Right forelimb (tissue), 1 donor: ENCODE measurements at regions not wholly inside any gene's neighbourhood (a gene's known extent, or its start where the extent isn't known, plus 50 kb on each side); places are given as distances from the start of the nearest gene placed in this dataset.

Experiments
- DNase-seq: peaks from one replicate; pipeline ENCODE4 v3.0.0-alpha.2; 2018

DNA sequence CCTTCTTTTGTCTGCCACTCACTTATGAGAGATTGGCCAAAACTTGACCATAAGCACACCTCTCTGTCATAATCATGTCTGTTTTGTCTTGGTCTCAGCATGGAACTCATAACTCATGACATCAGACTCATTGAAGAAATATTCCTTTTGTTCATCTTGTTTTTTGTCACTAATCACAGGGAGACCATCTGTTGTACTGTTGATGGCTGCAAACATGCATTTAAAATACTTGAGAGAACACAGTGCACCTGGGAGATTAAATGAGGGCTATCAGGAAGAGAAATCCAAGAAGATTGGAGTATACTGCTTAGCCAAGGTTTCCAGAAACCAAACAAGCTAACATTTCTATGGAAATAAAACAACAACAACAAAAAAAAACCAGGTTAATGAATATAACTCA lies 689.7 kb downstream of the EPM2A start:
- DNase-seq: no peak

DNA sequence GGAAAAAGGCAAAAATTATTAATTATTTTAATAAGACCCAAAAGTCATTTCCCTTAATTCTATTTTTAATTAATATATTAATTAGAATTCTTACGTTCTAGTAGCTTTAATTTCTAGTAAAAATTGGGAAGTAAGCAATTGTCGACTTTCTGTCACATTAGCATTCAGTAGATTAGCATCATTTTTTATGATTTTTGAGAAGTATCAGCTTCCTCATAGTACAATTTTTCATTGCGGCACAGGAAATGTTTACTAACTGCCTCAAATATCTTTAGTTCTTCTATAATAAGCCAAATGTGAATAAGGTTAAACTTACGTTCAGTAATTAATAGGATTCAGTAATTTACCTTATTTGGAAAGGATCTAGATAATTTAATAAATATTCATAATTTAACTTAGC lies 687.4 kb downstream of the EPM2A start:
- DNase-seq: no peak

DNA sequence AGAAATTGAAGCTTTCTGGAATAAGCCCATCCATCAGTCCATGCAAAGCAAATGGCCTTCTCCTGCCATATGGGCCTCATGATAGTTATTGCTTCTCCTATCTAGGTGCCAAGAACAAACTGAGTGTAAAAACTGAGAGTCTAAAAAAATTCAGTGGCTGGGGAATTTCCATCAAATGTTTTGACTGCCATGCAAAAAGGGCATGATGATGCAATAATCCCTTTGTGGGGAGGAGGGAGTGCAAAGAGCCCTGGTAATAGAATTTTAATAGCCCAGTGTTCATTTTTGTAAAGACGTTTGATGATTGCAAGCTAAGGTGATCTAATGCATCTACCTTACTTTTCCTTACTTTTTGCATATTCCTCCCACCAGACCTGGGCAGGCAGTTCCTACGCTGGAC lies 683.7 kb downstream of the EPM2A start:
- no peak for DNase-seq

DNA sequence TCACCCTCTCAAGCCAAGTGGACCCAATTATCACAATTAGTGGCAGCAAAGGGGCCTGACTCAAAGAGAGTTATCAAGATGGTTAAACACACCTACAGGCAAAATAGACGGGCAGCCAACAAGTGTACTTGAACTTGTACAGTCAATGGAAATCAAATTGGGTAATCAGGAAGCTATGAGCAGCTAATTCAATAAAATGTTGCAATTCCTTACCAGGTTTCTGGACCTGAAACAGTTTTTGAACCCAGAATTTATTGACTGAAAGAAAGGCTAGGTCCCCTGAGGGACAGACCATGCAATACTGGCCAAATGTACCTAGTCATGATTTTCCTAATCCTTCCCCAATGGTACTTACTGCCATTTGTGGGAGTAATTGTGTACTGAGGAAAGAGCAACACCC lies 679.8 kb downstream of the EPM2A start:
- DNase-seq: no peak

DNA sequence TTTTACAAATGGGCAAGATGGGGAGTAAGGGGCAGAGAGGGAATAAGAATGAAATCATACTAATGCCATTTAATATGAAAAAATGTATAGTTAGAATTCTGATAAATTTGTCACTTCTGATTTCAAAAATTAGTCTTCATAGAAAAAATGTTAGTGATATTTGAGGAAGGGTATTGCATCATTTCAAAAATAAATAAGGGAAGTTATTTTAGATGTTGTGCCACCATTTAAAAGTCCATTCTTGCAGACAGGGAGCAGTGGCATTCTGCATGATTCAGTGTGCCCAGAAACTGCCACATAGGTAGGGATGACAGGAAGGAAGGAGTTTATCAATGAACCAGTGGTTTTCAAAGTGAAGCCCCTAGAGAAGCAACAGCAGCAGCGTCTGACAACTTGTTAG lies 674.6 kb downstream of the EPM2A start:
- no peak for DNase-seq

DNA sequence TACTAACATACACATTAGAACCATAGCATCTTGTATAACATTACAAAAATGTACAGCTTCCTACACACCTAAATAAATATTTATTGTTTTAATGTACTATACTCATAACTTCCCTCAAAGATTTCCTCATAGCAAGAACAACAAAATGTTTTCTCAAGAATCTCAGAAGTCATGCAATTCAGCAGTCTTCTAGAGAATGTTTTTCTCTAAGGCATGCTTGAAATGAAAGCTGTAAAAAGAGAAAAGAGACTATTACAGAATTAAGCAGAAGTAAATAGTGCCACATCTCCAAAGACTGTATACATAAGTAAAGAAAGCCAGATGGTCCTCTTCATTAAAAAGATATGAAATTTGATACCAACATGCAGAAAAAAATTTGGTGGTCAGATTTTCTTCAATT lies 672.2 kb downstream of the EPM2A start:
- DNase-seq: no peak

DNA sequence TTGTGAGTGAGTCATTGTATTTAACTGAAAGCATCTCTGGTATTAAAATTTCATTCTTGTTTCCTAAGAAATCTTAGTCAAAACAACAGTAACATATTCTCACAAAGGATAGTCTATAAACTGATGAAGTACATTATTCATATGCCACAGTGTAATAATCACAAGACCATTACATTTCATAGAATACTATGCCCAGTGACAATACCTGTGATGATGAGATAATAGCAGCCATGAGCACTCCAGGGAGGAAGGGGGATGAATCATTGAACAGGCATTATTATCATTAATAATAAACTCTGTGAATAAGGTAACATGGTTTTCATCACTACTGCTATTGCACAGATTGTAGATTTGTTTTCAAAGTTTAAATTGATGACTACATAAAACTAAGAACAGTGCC lies 667.9 kb downstream of the EPM2A start:
- DNase-seq: no peak

DNA sequence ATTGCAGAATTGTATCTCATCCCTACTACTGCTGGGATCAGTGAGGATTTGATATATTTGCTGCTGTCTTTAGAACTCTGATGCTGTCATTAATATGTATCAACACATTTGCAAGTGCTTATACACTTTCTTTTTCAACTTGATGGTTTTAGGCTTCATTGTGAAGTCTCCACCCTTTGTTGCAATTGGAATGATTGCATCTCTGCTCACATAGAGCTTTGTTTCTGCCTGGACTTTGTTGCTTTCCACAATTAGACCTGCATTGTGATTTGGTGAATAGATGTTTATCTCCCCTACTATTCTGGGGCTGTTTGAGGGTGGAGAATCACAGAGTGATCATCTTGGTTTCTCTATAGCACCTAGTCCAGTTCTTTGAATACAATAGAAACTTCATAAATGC lies 666.7 kb downstream of the EPM2A start:
- DNase-seq: no peak

DNA sequence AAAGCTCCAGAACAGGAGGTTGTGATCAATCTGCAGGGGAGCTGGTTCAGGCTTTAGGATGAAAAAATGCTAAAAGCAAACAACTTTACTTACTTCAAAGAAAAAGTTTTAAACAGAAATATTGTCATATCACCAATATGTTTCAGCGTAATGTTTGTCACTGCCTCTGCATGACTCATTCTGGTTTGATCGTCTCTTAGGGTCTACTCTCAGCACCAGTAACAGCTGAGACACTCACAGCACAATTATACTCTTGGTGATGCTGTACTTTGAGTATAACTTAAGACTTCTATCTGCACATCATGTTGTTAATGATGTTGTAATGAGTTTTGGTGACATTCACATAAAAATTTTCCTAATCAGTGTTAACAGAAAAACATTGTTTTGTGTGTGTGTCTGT lies 665.4 kb downstream of the EPM2A start:
- no peak for DNase-seq

DNA sequence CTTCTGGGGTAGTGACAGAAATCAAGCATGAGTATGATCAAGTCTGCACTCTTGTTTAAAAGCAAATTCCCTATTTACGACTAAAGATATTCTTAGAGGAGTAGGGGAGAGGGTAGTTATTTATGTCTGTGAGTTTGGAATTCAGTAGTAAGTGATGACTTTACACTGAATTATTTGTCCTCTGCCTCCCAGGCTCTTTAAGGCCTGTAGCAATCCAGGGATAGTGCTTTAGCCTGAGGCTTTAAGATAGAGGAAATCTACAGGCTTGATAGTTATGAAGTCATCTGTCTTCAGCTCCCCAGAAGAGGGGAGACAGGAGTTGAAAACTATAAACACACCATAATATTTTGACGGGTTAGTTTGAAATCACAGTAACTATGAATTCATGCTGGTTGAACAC lies 664.5 kb downstream of the EPM2A start:
- no peak for DNase-seq

DNA sequence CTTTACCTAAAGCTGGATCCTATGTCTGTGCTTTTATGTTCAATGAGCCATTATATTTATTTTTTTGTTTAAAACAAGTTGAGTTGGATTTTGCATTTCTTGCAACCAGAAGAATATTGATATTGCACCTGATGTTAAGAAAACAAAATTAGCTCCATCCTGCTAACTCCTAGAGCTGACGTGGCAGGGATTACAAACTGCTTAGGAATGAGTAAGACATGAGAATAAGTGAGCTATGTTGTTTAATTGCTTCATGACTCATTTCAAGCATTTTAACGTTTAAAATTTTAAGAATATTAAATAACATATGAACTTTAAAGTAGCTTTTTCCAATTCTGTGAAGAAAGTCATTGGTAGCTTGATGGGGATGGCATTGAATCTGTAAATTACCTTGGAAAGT lies 663.5 kb downstream of the EPM2A start:
- no peak for DNase-seq

DNA sequence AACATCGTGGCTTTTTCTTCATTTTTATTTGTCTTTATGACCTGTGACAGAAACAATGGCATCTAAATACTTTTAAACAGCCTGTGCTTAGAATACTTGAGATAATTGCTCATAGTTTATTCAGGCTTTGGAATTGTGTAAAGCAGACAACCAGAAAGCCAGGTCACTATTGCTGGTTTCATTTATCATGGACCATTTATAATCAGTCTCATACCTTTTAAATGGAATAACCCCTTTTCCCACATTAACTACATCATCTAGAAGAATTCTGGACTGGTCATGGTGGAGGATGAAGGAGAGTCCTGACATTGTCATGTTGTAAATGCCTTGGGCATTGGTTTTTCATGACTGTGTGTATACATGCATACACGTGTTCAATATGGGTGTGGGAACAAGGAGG lies 661.5 kb downstream of the EPM2A start:
- no peak for DNase-seq

DNA sequence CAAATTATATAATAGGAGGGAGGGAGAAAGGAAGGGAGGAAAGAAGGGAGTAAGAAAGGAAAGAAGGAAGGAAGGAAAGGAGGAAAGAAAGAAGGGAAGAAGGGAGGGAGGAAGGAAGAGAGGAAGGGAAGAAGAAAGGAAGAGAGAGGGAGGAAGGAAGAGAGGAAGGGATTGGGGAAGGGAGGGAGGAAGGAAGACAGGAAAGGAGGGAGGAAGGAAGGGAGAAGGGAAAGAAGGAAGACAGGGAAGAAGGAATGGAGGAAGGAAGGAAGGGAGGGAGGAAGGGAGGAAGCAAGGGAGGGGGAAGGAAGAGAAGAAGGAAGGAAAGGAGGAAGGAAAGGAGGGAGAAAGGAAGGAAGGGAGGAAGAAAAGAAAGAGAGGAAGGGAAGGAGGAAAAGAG lies 660.5 kb downstream of the EPM2A start:
- no peak for DNase-seq

DNA sequence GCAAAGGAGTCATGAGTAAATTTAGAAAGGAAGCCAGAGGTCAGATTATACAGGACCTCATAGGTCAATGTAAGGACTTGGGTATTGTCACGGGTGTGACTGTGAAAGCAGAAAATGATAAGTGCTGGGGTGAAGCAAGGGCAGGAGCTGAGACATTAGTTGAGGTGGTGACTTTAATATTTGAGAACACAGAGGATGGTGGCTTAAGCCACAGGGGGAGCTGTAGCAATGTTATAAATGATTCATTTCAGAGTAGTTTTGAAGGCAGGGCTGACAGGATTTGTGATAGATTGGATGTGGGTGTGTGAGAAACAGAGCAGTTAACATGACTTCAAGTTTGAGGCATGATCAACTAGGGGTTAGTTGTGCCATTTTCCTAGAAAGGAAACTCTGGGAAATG lies 659.9 kb downstream of the EPM2A start:
- no peak for DNase-seq

DNA sequence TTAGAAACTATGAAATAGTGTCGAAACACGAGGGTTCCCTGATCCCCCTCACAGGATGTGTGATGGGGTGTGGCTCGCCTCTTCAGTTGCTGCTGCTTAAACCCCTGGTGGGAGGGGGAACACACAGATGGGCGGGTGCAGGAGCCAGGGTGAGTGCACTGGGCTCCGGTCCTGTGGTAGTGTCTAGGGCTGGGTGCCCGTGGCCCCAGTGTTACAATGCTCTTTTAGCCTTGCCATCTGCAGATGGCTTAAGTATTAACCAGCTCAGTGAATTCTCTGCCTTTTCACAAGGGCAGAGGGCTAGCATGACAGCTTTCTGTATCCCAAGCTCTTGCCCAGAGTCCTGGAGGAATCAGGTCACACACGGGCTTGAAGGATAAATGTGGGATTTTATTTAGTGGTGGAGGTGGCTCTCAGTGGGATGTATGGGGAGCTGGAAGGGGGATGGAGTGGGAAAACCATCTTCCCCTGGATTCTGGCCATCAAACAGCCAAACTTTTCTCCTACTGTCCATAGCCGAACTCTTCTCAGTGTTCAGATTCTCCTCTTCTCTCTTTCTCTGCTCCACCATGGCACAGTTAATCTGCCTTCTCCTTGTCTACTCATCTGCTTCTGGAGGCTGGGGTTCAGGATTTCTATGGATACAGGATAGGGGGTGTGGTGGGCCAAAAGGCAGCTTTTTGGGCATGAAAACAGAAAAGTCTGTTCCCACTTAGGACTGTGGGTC lies 659.0 kb downstream of the EPM2A start:
- DNase-seq: no peak

DNA sequence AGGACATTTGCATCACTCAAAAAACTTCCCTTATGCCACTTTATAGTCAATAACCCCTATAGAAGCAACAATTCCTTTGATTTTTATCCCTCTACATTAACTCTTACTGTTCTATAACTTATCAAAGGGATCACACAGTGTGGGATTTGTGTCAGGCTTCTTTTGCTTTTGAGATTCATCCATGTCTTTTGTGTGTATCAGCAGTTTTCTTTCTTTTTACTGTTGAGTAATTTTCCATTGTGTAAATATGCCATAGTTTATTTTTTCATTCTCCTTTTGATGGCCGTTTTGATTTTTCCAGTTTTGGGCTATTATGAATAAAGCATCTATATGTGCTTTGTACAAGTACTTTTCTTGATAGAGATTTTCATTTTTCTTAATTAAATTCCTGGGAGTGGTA lies 657.9 kb downstream of the EPM2A start:
- DNase-seq: no peak

DNA sequence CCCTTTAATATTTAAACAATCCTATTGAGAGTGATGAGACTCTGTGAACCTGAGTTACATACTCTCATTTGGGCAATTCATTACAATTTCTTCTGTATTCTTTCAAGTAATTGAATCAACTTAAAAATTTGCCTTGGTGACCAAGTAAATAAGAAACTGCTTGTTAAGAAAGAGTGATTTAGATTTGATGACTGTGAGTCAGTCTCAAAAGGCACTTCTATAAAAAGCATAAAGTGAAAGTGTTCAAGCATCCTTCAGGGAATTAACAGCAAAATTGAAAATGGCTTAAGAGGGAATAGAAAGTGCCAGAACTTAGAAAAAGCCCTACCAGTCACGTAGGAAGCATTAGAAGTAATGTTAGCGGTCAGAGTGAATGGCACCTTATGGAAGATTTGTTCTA lies 654.7 kb downstream of the EPM2A start:
- DNase-seq: no peak

DNA sequence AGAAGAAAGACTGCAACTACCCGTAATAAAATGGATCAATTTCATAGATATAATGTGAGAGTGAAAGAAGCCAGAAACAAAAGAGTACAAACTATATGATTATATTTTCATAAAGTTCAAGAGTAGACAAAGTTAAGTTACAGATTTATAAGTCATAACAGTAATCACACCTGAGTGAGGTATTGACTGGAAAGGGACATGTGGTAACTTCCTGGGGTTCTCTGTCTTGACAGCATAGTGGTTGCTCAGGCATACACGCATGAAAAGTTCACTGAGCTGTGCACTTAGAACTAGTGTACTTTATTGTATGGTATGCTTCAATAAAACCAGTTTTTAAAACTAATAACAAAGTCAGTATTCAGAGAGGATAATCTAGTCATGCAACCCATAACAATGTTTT lies 653.6 kb downstream of the EPM2A start:
- no peak for DNase-seq

DNA sequence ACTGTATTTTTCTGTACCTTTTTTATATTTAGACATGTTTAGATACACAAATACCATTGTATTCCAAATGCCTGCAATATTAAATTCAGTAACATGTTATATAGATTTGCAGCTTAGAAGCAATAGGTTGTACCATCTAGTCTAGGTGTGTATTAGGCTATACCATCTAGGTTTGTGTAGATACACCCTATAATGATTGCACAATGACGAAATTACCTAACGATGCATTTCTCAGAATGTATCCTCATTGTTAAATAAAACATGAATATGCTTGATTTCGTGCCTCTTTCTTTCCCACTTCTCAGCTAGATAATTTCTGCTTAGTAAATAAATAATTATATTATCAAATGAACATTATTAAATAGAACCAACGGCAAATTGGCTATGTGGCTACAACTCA lies 653.0 kb downstream of the EPM2A start:
- DNase-seq: no peak

DNA sequence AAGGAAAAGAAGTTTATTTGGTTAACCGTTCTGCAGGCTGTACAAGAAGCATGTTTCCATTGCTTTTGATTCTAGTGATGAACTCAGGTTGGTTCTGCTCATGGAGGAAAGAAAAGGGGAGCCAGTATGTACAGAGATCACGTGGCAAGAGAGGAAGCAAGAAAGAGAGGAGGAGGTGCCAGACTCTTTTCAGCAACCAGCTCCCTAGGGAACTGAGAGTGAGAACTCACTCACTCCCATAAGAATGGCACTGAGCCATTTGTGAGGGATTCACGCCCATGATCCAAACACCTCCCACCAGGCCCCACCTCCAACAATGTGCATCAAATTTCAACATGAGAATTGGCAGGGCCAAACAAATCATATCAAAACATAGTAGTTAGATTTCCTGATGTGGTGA lies 649.1 kb downstream of the EPM2A start:
- no peak for DNase-seq

DNA sequence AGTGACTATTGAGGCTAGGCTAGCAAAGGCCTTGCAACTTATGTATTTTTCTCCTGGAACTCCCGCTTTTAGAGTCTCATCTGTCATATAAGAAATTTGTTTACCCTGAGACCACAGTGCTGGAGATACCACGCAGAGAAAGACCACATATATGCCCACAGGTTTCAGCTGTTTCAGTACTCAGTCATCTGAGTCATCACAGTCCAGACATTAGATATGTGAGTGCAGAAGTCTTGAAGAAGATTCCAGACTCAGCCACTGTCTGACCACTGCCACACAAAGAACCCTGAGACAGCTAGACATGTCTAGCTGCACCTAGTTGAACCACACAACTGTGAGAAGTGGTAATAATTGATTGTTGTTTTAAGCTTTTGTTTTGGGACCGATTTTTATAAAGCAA lies 648.3 kb downstream of the EPM2A start:
- no peak for DNase-seq

DNA sequence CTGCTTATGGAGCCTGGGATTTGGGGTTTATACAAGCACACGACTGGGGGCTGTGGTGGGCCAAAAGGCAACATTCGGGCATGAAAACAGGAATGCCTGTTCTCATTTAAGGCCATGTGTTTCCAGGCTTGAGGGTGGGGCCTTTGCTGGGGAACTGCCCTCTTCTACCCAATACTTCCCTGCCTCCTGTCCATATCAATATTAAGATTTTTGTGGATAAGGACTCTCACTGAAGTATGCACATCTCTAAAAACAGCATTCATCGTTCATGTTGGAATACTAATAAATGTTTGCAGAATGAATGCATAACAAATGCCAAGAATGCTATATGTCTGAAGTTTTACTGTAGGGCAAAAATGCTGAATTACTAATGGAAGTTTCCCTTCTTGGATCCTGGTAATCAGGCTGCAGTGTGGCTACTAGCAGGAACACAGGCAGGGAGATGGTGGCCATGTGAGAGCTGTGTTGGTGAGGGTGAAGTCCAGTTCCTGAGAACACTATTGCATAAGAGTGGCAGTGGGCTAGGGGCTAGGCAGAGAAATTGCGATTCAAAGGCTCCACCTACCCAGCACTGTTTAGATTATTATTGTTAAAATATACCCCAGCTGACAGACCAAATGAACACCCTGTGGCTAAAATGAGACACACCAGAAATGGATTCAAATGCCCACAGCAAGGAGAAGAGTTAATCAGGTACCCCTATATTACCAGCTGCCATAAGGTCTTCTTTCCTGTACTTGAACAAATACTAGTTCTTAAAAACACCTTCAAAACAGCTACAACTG lies 644.3 kb downstream of the EPM2A start:
- DNase-seq: no peak

DNA sequence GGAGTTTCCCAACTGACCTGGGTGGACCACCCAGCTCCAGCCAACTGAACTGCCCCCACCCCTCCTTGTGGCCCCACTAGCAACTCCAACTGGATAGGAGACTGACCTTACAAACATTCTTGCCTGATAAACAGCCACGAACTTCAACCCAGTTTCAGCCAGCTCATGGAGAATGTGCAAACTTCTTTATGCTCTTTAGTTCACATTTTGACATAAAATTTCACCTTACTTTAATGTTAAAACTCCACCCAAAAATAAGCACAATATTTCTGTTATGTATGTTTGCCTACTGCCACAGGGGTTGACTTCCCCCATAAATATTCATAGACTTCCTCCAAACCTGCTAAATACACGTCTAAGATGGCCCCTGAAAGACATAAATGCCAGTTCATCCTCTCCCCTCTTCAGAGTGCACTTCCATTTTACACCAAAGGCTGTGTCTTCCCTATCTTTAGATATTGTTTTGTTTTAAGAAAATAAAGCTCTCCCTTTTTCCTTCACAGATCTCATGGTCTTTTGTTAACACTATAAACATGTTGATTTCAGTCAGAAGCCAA lies 643.7 kb downstream of the EPM2A start:
- DNase-seq: no peak

DNA sequence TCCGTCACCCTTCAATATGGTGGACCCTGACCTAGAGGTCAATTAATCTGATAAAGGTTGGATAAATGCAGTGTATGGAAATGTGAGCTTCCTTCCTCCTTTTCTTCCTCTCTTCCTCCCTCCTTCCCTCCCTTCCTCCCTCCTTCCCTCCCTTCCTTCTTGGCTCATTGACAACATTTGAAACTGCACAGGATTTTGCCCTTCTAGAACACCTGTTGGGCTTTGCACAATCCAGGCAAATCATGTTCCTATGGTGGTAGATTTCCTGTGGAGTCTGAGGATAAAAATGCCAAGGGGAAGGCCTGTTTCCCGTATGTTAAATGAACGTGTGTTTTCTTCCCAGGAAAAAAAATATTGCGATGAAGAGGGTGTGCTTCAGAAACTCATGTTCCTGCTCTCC lies 642.8 kb downstream of the EPM2A start:
- DNase-seq: no peak

DNA sequence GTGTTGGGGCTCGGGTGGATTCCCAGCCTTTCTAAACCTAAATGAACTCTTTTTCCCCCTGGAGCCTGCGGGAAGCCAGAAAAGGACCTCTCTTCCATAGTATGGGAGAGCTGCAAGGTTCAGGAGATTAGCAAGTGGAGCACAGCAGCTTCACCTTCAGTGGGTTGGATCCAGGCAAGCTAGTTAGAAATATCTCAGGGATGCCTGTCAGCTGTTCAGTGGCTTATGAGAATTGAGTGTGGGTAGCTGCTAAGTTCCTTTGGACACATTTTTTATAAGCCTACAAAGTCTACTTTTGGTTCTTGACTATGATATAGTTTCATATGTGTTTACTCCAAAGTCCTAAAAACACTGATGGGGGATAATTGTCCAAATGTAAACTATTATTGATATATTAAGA lies 642.1 kb downstream of the EPM2A start:
- DNase-seq: no peak
